HCT116 (cell line): ENCODE measurements at regions not wholly inside any gene's neighbourhood (a gene's known extent, or its start where the extent isn't known, plus 50 kb on each side); places are given as distances from the start of the nearest gene placed in this dataset.

ENCODE experiments used
- CTCF ChIP-seq, 3 experiments: fragments of 200-600 bp in 1 of 3; sonication (generic) in 1 of 3; IDR thresholded peaks in 2 of 3; conservative IDR thresholded peaks in 1 of 3; 2 replicates each; pipeline ENCODE4 v1.5.1; 2012 to 2017; ENCODE audit warnings: low read depth in 2 of 3, low read length in 2 of 3, antibody characterized with exemption in 1 of 3, borderline replicate concordance in 1 of 3, control low read depth in 1 of 3, mild to moderate bottlenecking in 1 of 3, mixed read lengths in 1 of 3, mixed run types in 1 of 3, moderate library complexity in 1 of 3; ENCODE audit not compliant: insufficient read depth in 1 of 3
- ELF1 ChIP-seq: IDR thresholded peaks from 2 replicates; pipeline ENCODE4 v1.6.1; 2012; ENCODE audit warnings: low read depth, borderline replicate concordance
- EZH2phosphoT487 ChIP-seq: fragments of 200-600 bp; IDR thresholded peaks from 2 replicates; pipeline ENCODE4 v1.6.1; 2018; ENCODE audit warnings: antibody characterized with exemption, borderline replicate concordance
- JUND ChIP-seq: IDR thresholded peaks from 2 replicates; pipeline ENCODE4 v1.6.1; 2012
- RAD21 ChIP-seq: IDR thresholded peaks from 2 replicates; pipeline ENCODE4 v1.6.1; 2012; ENCODE audit warnings: low read depth, mild to moderate bottlenecking
- ZNF274 ChIP-seq: fragments of 200-500 bp; sonication (Bioruptor generic); IDR thresholded peaks from 2 replicates; pipeline ENCODE4 v1.6.1; 2014; ENCODE audit warnings: mild to moderate bottlenecking, low read depth, low read length, inconsistent platforms

GRCh38 chr20:40633123-40633850 lies 55.7 kb downstream of the MAFB start:
- TF ChIP-seq JUND (no peak), ELF1 (no peak), CTCF (IDR thresholded peaks at IDR 0.05 in 2 of 3, conservative IDR thresholded peaks at IDR 0.05 in 1 of 3; ENCODE audit: borderline replicate concordance in 1 of 3, insufficient read depth in 1 of 3, low read depth in 2 of 3, low read length in 2 of 3) (no peak), ZNF274 (no peak), EZH2phosphoT487 (no peak), RAD21 (no peak)
